Trophoblast cell (in vitro differentiated cells and primary cell): ENCODE measurements at regions not wholly inside any gene's neighbourhood (a gene's known extent, or its start where the extent isn't known, plus 50 kb on each side); places are given as distances from the start of the nearest gene placed in this dataset.
"Not testable (repeated sequence)": the region's sequence is repeated elsewhere in the genome, so short reads cannot be mapped to it uniquely, and the experiment has no call there.

Experiments
- DNase-seq, 2 donors: peaks; one replicate each; pipeline ENCODE4 v3.0.0-alpha.2; 2016
- H2AFZ ChIP-seq: 2 replicates; pipeline ENCODE4 v1.6.1; 2013; ENCODE audit warnings: low read length, moderate library complexity, mild to moderate bottlenecking; ENCODE audit not compliant: insufficient read depth, poor library complexity
- H2AK5ac ChIP-seq: 2 replicates; pipeline ENCODE4 v1.6.1; 2013; ENCODE audit warnings: mild to moderate bottlenecking, low read length
- H2BK120ac ChIP-seq: 2 replicates; pipeline ENCODE4 v1.6.1; 2013; ENCODE audit warnings: low read length, mild to moderate bottlenecking, moderate library complexity; ENCODE audit not compliant: insufficient read depth, poor library complexity
- H2BK12ac ChIP-seq: 2 replicates; pipeline ENCODE4 v1.6.1; 2013; ENCODE audit warnings: mild to moderate bottlenecking, low read length, moderate library complexity
- H2BK5ac ChIP-seq: 2 replicates; pipeline ENCODE4 v1.6.1; 2013; ENCODE audit warnings: low read length, low read depth, moderate library complexity, mild to moderate bottlenecking; ENCODE audit not compliant: poor library complexity
- H3K14ac ChIP-seq: 2 replicates; pipeline ENCODE4 v1.6.1; 2013; ENCODE audit warnings: mild to moderate bottlenecking, low read length
- H3K18ac ChIP-seq: 2 replicates; pipeline ENCODE4 v1.6.1; 2013; ENCODE audit warnings: mild to moderate bottlenecking, low read length
- H3K23ac ChIP-seq: 2 replicates; pipeline ENCODE4 v1.6.1; 2013; ENCODE audit warnings: low read length
- H3K27ac ChIP-seq: 2 replicates; pipeline ENCODE4 v1.5.1; 2013; ENCODE audit warnings: low read depth, mild to moderate bottlenecking, inconsistent platforms, low read length, moderate library complexity
- H3K27me3 ChIP-seq: 2 replicates; pipeline ENCODE4 v1.6.1; 2013; ENCODE audit warnings: inconsistent platforms, mild to moderate bottlenecking, low read length, moderate library complexity; ENCODE audit not compliant: insufficient read depth
- H3K36me3 ChIP-seq, 2 experiments: 1 replicate in 1 of 2; 2 replicates in 1 of 2; pipeline ENCODE4 v1.6.1; 2013; ENCODE audit warnings: low read length in 2 of 2, mild to moderate bottlenecking in 2 of 2, moderate library complexity in 1 of 2; ENCODE audit not compliant: insufficient read depth in 2 of 2, control insufficient read depth in 1 of 2
- H3K4ac ChIP-seq: 2 replicates; pipeline ENCODE4 v1.6.1; 2013; ENCODE audit warnings: low read depth, mild to moderate bottlenecking, low read length, moderate library complexity
- H3K4me1 ChIP-seq, 2 experiments: 1 replicate in 1 of 2; 2 replicates in 1 of 2; pipeline ENCODE4 v1.6.1; 2013; ENCODE audit warnings: low read length in 2 of 2, mild to moderate bottlenecking in 2 of 2, moderate library complexity in 1 of 2; ENCODE audit not compliant: insufficient read depth in 2 of 2, control insufficient read depth in 1 of 2
- H3K4me2 ChIP-seq: 2 replicates; pipeline ENCODE4 v1.6.1; 2013; ENCODE audit warnings: inconsistent platforms, mild to moderate bottlenecking, low read length, moderate library complexity
- H3K4me3 ChIP-seq: 2 replicates; pipeline ENCODE4 v1.5.1; 2013; ENCODE audit warnings: mild to moderate bottlenecking, low read depth, low read length, inconsistent platforms
- H3K79me1 ChIP-seq: one replicate; pipeline ENCODE4 v1.6.1; 2013; ENCODE audit warnings: low read length
- H3K79me2 ChIP-seq: 2 replicates; pipeline ENCODE4 v1.6.1; 2013; ENCODE audit warnings: low read length, mild to moderate bottlenecking; ENCODE audit not compliant: control insufficient read depth, insufficient read depth, poor library complexity
- H3K9ac ChIP-seq: 2 replicates; pipeline ENCODE4 v1.6.1; 2013; ENCODE audit warnings: mild to moderate bottlenecking, low read length
- H3K9me3 ChIP-seq: 2 replicates; pipeline ENCODE4 v1.6.1; 2013; ENCODE audit warnings: low read depth, mild to moderate bottlenecking, control low read depth, inconsistent platforms, low read length; ENCODE audit not compliant: insufficient read depth
- H4K12ac ChIP-seq: 2 replicates; pipeline ENCODE4 v1.6.1; 2013; ENCODE audit warnings: low read depth, mild to moderate bottlenecking, low read length, moderate library complexity
- H4K8ac ChIP-seq: 2 replicates; pipeline ENCODE4 v1.6.1; 2013; ENCODE audit warnings: low read depth, mild to moderate bottlenecking, low read length, moderate library complexity
- H4K91ac ChIP-seq: one replicate; pipeline ENCODE4 v1.6.1; 2013; ENCODE audit warnings: low read depth, mild to moderate bottlenecking, low read length, moderate library complexity
- WGBS: extraction: QIAGEN DNeasy Blood & Tissue Kit; methylation state at CpG from one replicate; pipeline ENCODE4 v1.1.7; 2013; ENCODE audit warnings: missing lambda C conversion rate; ENCODE audit not compliant: insufficient read length, insufficient coverage; ENCODE audit errors: extremely low coverage; 5-methylcytosine and 5-hydroxymethylcytosine counted together

- H3K23ac ChIP-seq, H3K79me1 ChIP-seq, H4K91ac ChIP-seq, H3K4me2 ChIP-seq, H3K9me3 ChIP-seq, H3K27ac ChIP-seq, H2AK5ac ChIP-seq, H3K14ac ChIP-seq, H3K9ac ChIP-seq, H3K4ac ChIP-seq, DNase-seq, H3K4me1 ChIP-seq, H4K8ac ChIP-seq, H3K79me2 ChIP-seq, H2BK5ac ChIP-seq, H3K18ac ChIP-seq, H3K27me3 ChIP-seq, H3K36me3 ChIP-seq, H4K12ac ChIP-seq, H3K4me3 ChIP-seq, H2BK120ac ChIP-seq, H2AFZ ChIP-seq, H2BK12ac ChIP-seq: not testable (repeated sequence)
- WGBS, result no CpG with 5 or more reads among the region's 19 CpGs
Observed at GRCh38 chr21:5116344-5117123, 5404.8 kb upstream of the TPTE start.

- no CpG with 5 or more reads among the region's 15 CpGs for whole genome bisulfite sequencing
- H2AK5ac ChIP-seq, H3K9me3 ChIP-seq, H3K79me2 ChIP-seq, H4K8ac ChIP-seq, H2BK120ac ChIP-seq, H3K4me1 ChIP-seq, H3K18ac ChIP-seq, H2AFZ ChIP-seq, DNase-seq, H4K12ac ChIP-seq, H3K79me1 ChIP-seq, H2BK12ac ChIP-seq, H3K4me2 ChIP-seq, H3K4me3 ChIP-seq, H3K4ac ChIP-seq, H3K23ac ChIP-seq, H2BK5ac ChIP-seq, H3K9ac ChIP-seq, H3K36me3 ChIP-seq, H3K27ac ChIP-seq, H3K14ac ChIP-seq, H4K91ac ChIP-seq, H3K27me3 ChIP-seq: not testable (repeated sequence)
Observed at GRCh38 chr21:5117135-5117534, 5404.2 kb upstream of the TPTE start.

GRCh38 chr21:5117666-5118295, 5403.6 kb upstream of the TPTE start:
- H2BK5ac ChIP-seq, H3K9ac ChIP-seq, H2AFZ ChIP-seq, H3K4me1 ChIP-seq, H3K79me2 ChIP-seq, H2BK12ac ChIP-seq, H3K4ac ChIP-seq, H2BK120ac ChIP-seq, H3K14ac ChIP-seq, H3K36me3 ChIP-seq, DNase-seq, H2AK5ac ChIP-seq, H3K27ac ChIP-seq, H3K4me2 ChIP-seq, H4K8ac ChIP-seq, H4K91ac ChIP-seq, H3K79me1 ChIP-seq, H3K4me3 ChIP-seq, H3K18ac ChIP-seq, H4K12ac ChIP-seq, H3K9me3 ChIP-seq, H3K23ac ChIP-seq, H3K27me3 ChIP-seq: not testable (repeated sequence)
- no CpG with 5 or more reads among the region's 17 CpGs for WGBS

- H3K23ac ChIP-seq, H2BK5ac ChIP-seq, H3K4ac ChIP-seq, H2BK12ac ChIP-seq, H3K4me3 ChIP-seq, H3K4me2 ChIP-seq, H3K9me3 ChIP-seq, H2AFZ ChIP-seq, H3K14ac ChIP-seq, H3K18ac ChIP-seq, DNase-seq, H3K27me3 ChIP-seq, H3K27ac ChIP-seq, H2BK120ac ChIP-seq, H3K9ac ChIP-seq, H2AK5ac ChIP-seq, H3K36me3 ChIP-seq, H3K79me1 ChIP-seq, H4K8ac ChIP-seq, H4K91ac ChIP-seq, H3K79me2 ChIP-seq, H4K12ac ChIP-seq, H3K4me1 ChIP-seq: not testable (repeated sequence)
- no CpG with 5 or more reads among the region's 17 CpGs for WGBS
Observed at GRCh38 chr21:5118296-5118679, 5403.1 kb upstream of the TPTE start.
